Activated T-cell treated with anti-CD3 and anti-CD28 coated beads, Interleukin-2, amount 50 U/mL, for 72 hours (primary cell): ENCODE measurements at regions not wholly inside any gene's neighbourhood (a gene's known extent, or its start where the extent isn't known, plus 50 kb on each side); places are given as distances from the start of the nearest gene placed in this dataset.
A peak's percentile ranks its signal among the peaks of the same experiment; 100 is the strongest.
"Not testable (repeated sequence)": the region's sequence is repeated elsewhere in the genome, so short reads cannot be mapped to it uniquely, and the experiment has no call there.

ENCODE experiments used
- ATAC-seq, 2 donors: fragments of 150-1000 bp; cut with Tn5 transposase; replicated peaks in 1 of 2; 2 replicates each; pipeline ENCODE4 v1.10.0; 2021; ENCODE audit warnings: moderate library complexity in 2 of 2, mild to moderate bottlenecking in 1 of 2
- DNase-seq, 2 donors: peaks; one replicate each; pipeline ENCODE4 v3.0.0; 2021 to 2022; ENCODE audit warnings: mixed read lengths in 1 of 2
- H3K27ac Mint-ChIP-seq: one replicate; pipeline ENCODE4 v1.8.0; 2022; ENCODE audit warnings: mild to moderate bottlenecking, moderate library complexity, mixed read lengths
- H3K27me3 Mint-ChIP-seq: one replicate; pipeline ENCODE4 v1.8.0; 2022; ENCODE audit warnings: low read depth, mixed read lengths
- H3K36me3 Mint-ChIP-seq, 2 donors: one replicate each; pipeline ENCODE4 v1.8.0; 2022; ENCODE audit warnings: mixed read lengths in 2 of 2, mild to moderate bottlenecking in 1 of 2; ENCODE audit not compliant: insufficient read depth in 2 of 2
- H3K4me1 Mint-ChIP-seq: one replicate; pipeline ENCODE4 v1.8.0; 2022; ENCODE audit warnings: low read depth, mixed read lengths
- H3K4me3 Mint-ChIP-seq, 2 donors: one replicate each; pipeline ENCODE4 v1.8.0; 2022; ENCODE audit warnings: mild to moderate bottlenecking in 2 of 2, mixed read lengths in 2 of 2, moderate library complexity in 2 of 2
- H3K9me3 Mint-ChIP-seq, 2 donors: one replicate each; pipeline ENCODE4 v1.8.0; 2022; ENCODE audit warnings: mixed read lengths in 2 of 2

GRCh38 chr7:155395176-155395797 is 62.6 kb upstream of the EN2 start:
- no peaks in the 10 kb centered on the region for H3K36me3 Mint-ChIP-seq
- no peaks in the 10 kb centered on the region for H3K4me1 Mint-ChIP-seq
- H3K9me3 Mint-ChIP-seq, result no peaks in the 10 kb centered on the region
- H3K4me3 Mint-ChIP-seq, result no peak overlapping the region
- ATAC-seq (no peak), DNase-seq (no peak)
- peaks cover 24% of the 10 kb centered on the region for H3K27me3 Mint-ChIP-seq
- no peak overlapping the region for H3K27ac Mint-ChIP-seq

GRCh38 chr7:155396661-155397060 is 61.3 kb upstream of the EN2 start:
- DNase-seq (no peak), ATAC-seq (no peak)
- Mint-ChIP-seq H3K4me1 (no peaks in the 10 kb centered on the region), H3K4me3 (no peak overlapping the region), H3K27ac (no peak overlapping the region), H3K9me3 (no peaks in the 10 kb centered on the region), H3K36me3 (no peaks in the 10 kb centered on the region), H3K27me3 (peaks cover 18% of the 10 kb centered on the region)

- peaks cover 21% of the 10 kb centered on the region for H3K27me3 Mint-ChIP-seq
- H3K4me3 Mint-ChIP-seq, H3K27ac Mint-ChIP-seq, ATAC-seq, H3K4me1 Mint-ChIP-seq, H3K36me3 Mint-ChIP-seq, H3K9me3 Mint-ChIP-seq, DNase-seq: not testable (repeated sequence)
These were observed 59.9 kb upstream of the EN2 start for GRCh38 chr7:155397758-155398714.

GRCh38 chr7:155398944-155399343 is 59.0 kb upstream of the EN2 start:
- H3K36me3 Mint-ChIP-seq, result no peaks in the 10 kb centered on the region
- H3K4me1 Mint-ChIP-seq, result no peaks in the 10 kb centered on the region
- H3K27ac Mint-ChIP-seq, result no peak overlapping the region
- no peaks in the 10 kb centered on the region for H3K9me3 Mint-ChIP-seq
- ATAC-seq (no peak), DNase-seq (no peak)
- peaks cover 21% of the 10 kb centered on the region for H3K27me3 Mint-ChIP-seq
- H3K4me3 Mint-ChIP-seq, result no peak overlapping the region

GRCh38 chr7:155399577-155399976 is 58.4 kb upstream of the EN2 start:
- no peak for ATAC-seq
- Mint-ChIP-seq H3K4me3 (no peak overlapping the region), H3K36me3 (no peaks in the 10 kb centered on the region), H3K27me3 (peaks cover 21% of the 10 kb centered on the region), H3K4me1 (no peaks in the 10 kb centered on the region), H3K9me3 (no peaks in the 10 kb centered on the region), H3K27ac (no peak overlapping the region)
- no peak for DNase-seq

- ATAC-seq (no peak), DNase-seq (no peak)
- Mint-ChIP-seq H3K4me1 (peaks cover 5% of the 10 kb centered on the region), H3K27ac (no peak overlapping the region), H3K27me3 (peaks cover 26% of the 10 kb centered on the region), H3K4me3 (no peak overlapping the region), H3K36me3 (no peaks in the 10 kb centered on the region), H3K9me3 (no peaks in the 10 kb centered on the region)
These were observed 56.7 kb upstream of the EN2 start for GRCh38 chr7:155401231-155401630.

GRCh38 chr7:155401884-155402283 is 56.0 kb upstream of the EN2 start:
- no peak overlapping the region for H3K27ac Mint-ChIP-seq
- H3K9me3 Mint-ChIP-seq, result no peaks in the 10 kb centered on the region
- H3K4me1 Mint-ChIP-seq, result peaks cover 6% of the 10 kb centered on the region
- no peaks in the 10 kb centered on the region for H3K36me3 Mint-ChIP-seq
- no peak for ATAC-seq
- DNase-seq, result no peak
- no peak overlapping the region for H3K4me3 Mint-ChIP-seq
- peaks cover 27% of the 10 kb centered on the region for H3K27me3 Mint-ChIP-seq

GRCh38 chr7:155402941-155403340 is 55.0 kb upstream of the EN2 start:
- Mint-ChIP-seq H3K27me3 (peaks cover 21% of the 10 kb centered on the region), H3K4me3 (no peak overlapping the region), H3K27ac (no peak overlapping the region), H3K4me1 (peaks cover 6% of the 10 kb centered on the region), H3K36me3 (no peaks in the 10 kb centered on the region), H3K9me3 (no peaks in the 10 kb centered on the region)
- ATAC-seq, result no peak
- DNase-seq, result no peak

- DNase-seq, result no peak
- Mint-ChIP-seq H3K4me3 (no peak overlapping the region), H3K9me3 (no peaks in the 10 kb centered on the region)
These were observed 53.0 kb upstream of the EN2 start for GRCh38 chr7:155404976-155405375.

GRCh38 chr7:155405399-155406318 is 52.3 kb upstream of the EN2 start:
- ATAC-seq, result peak in 1 of 2 donors; percentile 20
- Mint-ChIP-seq H3K36me3 (no peaks in the 10 kb centered on the region), H3K4me1 (peaks cover 6% of the 10 kb centered on the region), H3K27me3 (peaks cover 28% of the 10 kb centered on the region), H3K27ac (no peak overlapping the region), H3K4me3 (no peak overlapping the region), H3K9me3 (no peaks in the 10 kb centered on the region)
- DNase-seq, result no peak

More at GRCh38 chr7:155404976-155405375, 53.0 kb upstream of the EN2 start:
- Mint-ChIP-seq H3K36me3 (no peaks in the 10 kb centered on the region), H3K4me1 (peaks cover 6% of the 10 kb centered on the region), H3K27ac (no peak overlapping the region), H3K27me3 (peaks cover 26% of the 10 kb centered on the region)
- ATAC-seq, result no peak

GRCh38 chr7:155407799-155408198 is 50.1 kb upstream of the EN2 start:
- H3K4me3 Mint-ChIP-seq, result no peak overlapping the region
- peaks cover 25% of the 10 kb centered on the region for H3K27me3 Mint-ChIP-seq
- no peaks in the 10 kb centered on the region for H3K9me3 Mint-ChIP-seq
- no peaks in the 10 kb centered on the region for H3K36me3 Mint-ChIP-seq
- H3K4me1 Mint-ChIP-seq, result peaks cover 6% of the 10 kb centered on the region
- H3K27ac Mint-ChIP-seq, result no peak overlapping the region
- DNase-seq (no peak), ATAC-seq (no peak)
